ENCODE measurements at regions not wholly inside any gene's neighbourhood (a gene's known extent, or its start where the extent isn't known, plus 50 kb on each side); places are given as distances from the start of the nearest gene placed in this dataset.

DNA sequence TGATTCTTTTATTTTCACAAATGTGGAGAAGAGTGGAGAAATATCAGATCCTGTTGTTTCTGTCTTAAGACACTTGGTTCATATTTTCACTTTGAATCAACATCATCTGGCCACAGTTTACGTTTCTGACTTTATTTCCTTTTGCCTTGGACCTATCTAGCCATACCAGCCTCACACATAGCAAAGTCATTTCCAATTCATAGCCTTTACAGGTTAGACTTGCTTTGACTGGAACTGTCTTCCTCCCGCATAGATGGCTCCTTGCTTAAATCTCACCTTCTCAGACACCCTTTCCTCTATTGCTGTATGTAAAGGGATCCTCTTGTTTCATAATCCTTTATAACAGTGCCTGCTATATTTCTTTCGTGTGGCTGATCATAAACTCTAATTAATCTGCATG is 297.8 kb downstream of the SH3GL2 start:
- Histone ChIP-seq H3K4me1 (ENCODE audit: control insufficient read depth in 2 of 2, insufficient read depth in 1 of 2, low read depth in 1 of 2, low read length in 2 of 2) (peaks cover 0 to 1% of the 10 kb centered on the region in 2 donors), H3K27ac (replicated peaks; ENCODE audit: low read length) (no peak overlapping the region), H3K9me3 (replicated peaks in 1 of 2; ENCODE audit: control insufficient read depth in 2 of 2, insufficient read depth in 1 of 2, low read depth in 1 of 2, low read length in 2 of 2) (peaks cover 0 to 2% of the 10 kb centered on the region in 2 donors), H2AFZ (ENCODE audit: low read length) (no peak overlapping the region), H3K18ac (ENCODE audit: low read length) (no peak overlapping the region), H3K27me3 (ENCODE audit: control insufficient read depth in 3 of 3, insufficient read depth in 3 of 3, low read depth in 1 of 3, low read length in 3 of 3) (no peaks in the 10 kb centered on the region), H2BK120ac (ENCODE audit: low read depth, low read length) (no peak overlapping the region), H4K91ac (ENCODE audit: low read depth, low read length, poor library complexity) (no peak overlapping the region), H3K23ac (ENCODE audit: low read depth, low read length, poor library complexity) (no peak overlapping the region), H3K36me3 (replicated peaks in 1 of 2; ENCODE audit: control insufficient read depth in 2 of 2, insufficient read depth in 2 of 2, low read length in 2 of 2) (no peaks in the 10 kb centered on the region), H2AK5ac (ENCODE audit: low read depth, low read length) (no peak overlapping the region), H3K9ac (ENCODE audit: low read depth, low read length, poor library complexity) (no peak overlapping the region), H3K14ac (ENCODE audit: low read length) (no peak overlapping the region), H3K79me1 (ENCODE audit: low read depth, low read length) (no peaks in the 10 kb centered on the region), H2BK15ac (ENCODE audit: low read length) (no peak overlapping the region), H3K4me2 (ENCODE audit: insufficient read depth, low read length, poor library complexity, severe bottlenecking) (no peak overlapping the region), H3K4me3 (ENCODE audit: low read length in 2 of 2) (no peak overlapping the region), H4K8ac (ENCODE audit: low read depth, low read length) (no peak overlapping the region), H2BK5ac (ENCODE audit: low read length) (no peak overlapping the region), H2BK12ac (ENCODE audit: low read length) (no peak overlapping the region), H3K4ac (ENCODE audit: low read length) (no peak overlapping the region)
- DNase-seq (ENCODE audit: low spot score): no peak
- WGBS, 2 donors (ENCODE audit: extremely low coverage in 2 of 2, insufficient read length in 2 of 2, insufficient replicate concordance in 1 of 2): no CpG with 5 or more reads among the region's 3 CpGs

DNA sequence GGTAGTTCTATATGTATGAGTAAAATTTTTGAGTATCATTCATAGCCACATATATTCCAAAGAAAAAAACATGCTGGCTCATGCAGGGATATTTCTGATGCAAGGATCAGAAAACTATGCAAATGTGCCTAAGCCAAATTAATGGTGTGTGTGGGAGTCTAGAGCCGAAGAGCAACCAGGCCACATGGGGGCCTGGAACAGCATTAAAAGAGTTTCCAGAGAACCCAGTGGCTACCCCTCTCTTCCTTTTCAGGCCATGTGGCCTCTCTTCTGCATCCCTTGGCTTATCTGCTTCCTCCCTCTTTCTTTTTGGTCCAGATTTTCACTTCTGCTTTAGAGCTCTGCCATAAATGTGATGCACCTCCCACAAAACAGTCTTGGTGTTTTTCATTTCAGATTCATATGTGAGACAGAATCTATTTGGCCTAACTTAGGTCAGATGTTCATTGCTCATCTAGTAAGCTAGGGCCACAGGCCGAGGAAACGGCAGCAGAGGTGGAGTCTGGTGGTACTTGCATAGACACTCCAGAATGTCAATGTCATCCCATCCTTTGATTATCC is 300.0 kb downstream of the SH3GL2 start:
- H4K91ac ChIP-seq (ENCODE audit: low read depth, low read length, poor library complexity): no peak overlapping the region
- no peak overlapping the region for H4K8ac ChIP-seq (ENCODE audit: low read depth, low read length)
- H3K18ac ChIP-seq (ENCODE audit: low read length): no peak overlapping the region
- no peak overlapping the region for H2BK12ac ChIP-seq (ENCODE audit: low read length)
- H3K4ac ChIP-seq (ENCODE audit: low read length): no peak overlapping the region
- DNase-seq (ENCODE audit: low spot score): no peak
- H3K4me3 ChIP-seq (ENCODE audit: low read length in 2 of 2): no peak overlapping the region
- H3K9me3 ChIP-seq (replicated peaks in 1 of 2; ENCODE audit: control insufficient read depth in 2 of 2, insufficient read depth in 1 of 2, low read depth in 1 of 2, low read length in 2 of 2): peaks cover 0 to 2% of the 10 kb centered on the region in 2 donors
- no peak overlapping the region for H3K4me2 ChIP-seq (ENCODE audit: insufficient read depth, low read length, poor library complexity, severe bottlenecking)
- H3K27ac ChIP-seq (replicated peaks; ENCODE audit: low read length): no peak overlapping the region
- no peak overlapping the region for H2AFZ ChIP-seq (ENCODE audit: low read length)
- peaks cover 0 to 1% of the 10 kb centered on the region in 2 donors for H3K4me1 ChIP-seq (ENCODE audit: control insufficient read depth in 2 of 2, insufficient read depth in 1 of 2, low read depth in 1 of 2, low read length in 2 of 2)
- no CpG with 5 or more reads among the region's 3 CpGs for WGBS, 2 donors (ENCODE audit: extremely low coverage in 2 of 2, insufficient read length in 2 of 2, insufficient replicate concordance in 1 of 2)
- H3K79me1 ChIP-seq (ENCODE audit: low read depth, low read length): no peaks in the 10 kb centered on the region
- H3K14ac ChIP-seq (ENCODE audit: low read length): no peak overlapping the region
- H2BK15ac ChIP-seq (ENCODE audit: low read length): no peak overlapping the region
- no peak overlapping the region for H2AK5ac ChIP-seq (ENCODE audit: low read depth, low read length)
- no peak overlapping the region for H2BK120ac ChIP-seq (ENCODE audit: low read depth, low read length)
- no peaks in the 10 kb centered on the region for H3K36me3 ChIP-seq (replicated peaks in 1 of 2; ENCODE audit: control insufficient read depth in 2 of 2, insufficient read depth in 2 of 2, low read length in 2 of 2)
- H3K27me3 ChIP-seq (ENCODE audit: control insufficient read depth in 3 of 3, insufficient read depth in 3 of 3, low read depth in 1 of 3, low read length in 3 of 3): no peaks in the 10 kb centered on the region
- H3K23ac ChIP-seq (ENCODE audit: low read depth, low read length, poor library complexity): no peak overlapping the region
- H2BK5ac ChIP-seq (ENCODE audit: low read length): no peak overlapping the region
- H3K9ac ChIP-seq (ENCODE audit: low read depth, low read length, poor library complexity): no peak overlapping the region

DNA sequence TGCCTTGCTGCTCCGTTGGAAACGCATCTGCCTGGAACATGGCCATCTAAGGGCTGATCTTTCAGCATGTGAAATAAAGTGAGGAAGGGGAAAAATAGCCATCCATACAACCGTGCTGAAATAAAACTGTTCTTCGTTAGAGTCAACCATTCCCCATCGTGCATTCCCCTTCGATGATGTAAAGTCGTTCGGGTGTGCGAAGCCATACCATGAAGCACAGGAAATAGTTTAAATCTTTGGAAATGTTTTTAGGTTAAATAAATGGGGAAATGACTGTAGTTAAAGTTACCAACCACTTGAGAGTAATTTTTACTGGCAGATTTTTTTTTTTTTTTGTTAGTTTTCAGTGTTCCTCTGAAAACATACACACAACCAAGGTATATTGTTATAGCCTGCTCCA is 302.5 kb downstream of the SH3GL2 start:
- H3K36me3 ChIP-seq (replicated peaks in 1 of 2; ENCODE audit: control insufficient read depth in 2 of 2, insufficient read depth in 2 of 2, low read length in 2 of 2): no peaks in the 10 kb centered on the region
- no peak overlapping the region for H3K4me2 ChIP-seq (ENCODE audit: insufficient read depth, low read length, poor library complexity, severe bottlenecking)
- H3K18ac ChIP-seq (ENCODE audit: low read length): no peak overlapping the region
- WGBS, 2 donors (ENCODE audit: extremely low coverage in 2 of 2, insufficient read length in 2 of 2, insufficient replicate concordance in 1 of 2): no CpG with 5 or more reads among the region's 9 CpGs
- no peak overlapping the region for H3K9ac ChIP-seq (ENCODE audit: low read depth, low read length, poor library complexity)
- no peak overlapping the region for H3K23ac ChIP-seq (ENCODE audit: low read depth, low read length, poor library complexity)
- H3K27ac ChIP-seq (replicated peaks; ENCODE audit: low read length): no peak overlapping the region
- no peaks in the 10 kb centered on the region for H3K79me1 ChIP-seq (ENCODE audit: low read depth, low read length)
- H4K8ac ChIP-seq (ENCODE audit: low read depth, low read length): no peak overlapping the region
- H2AFZ ChIP-seq (ENCODE audit: low read length): no peak overlapping the region
- no peak overlapping the region for H3K14ac ChIP-seq (ENCODE audit: low read length)
- DNase-seq (ENCODE audit: low spot score): no peak
- no peak overlapping the region for H2BK15ac ChIP-seq (ENCODE audit: low read length)
- H3K9me3 ChIP-seq (replicated peaks in 1 of 2; ENCODE audit: control insufficient read depth in 2 of 2, insufficient read depth in 1 of 2, low read depth in 1 of 2, low read length in 2 of 2): no peaks in the 10 kb centered on the region
- H2BK12ac ChIP-seq (ENCODE audit: low read length): no peak overlapping the region
- H3K4me3 ChIP-seq (ENCODE audit: low read length in 2 of 2): no peak overlapping the region
- no peak overlapping the region for H2BK120ac ChIP-seq (ENCODE audit: low read depth, low read length)
- peaks cover 0 to 1% of the 10 kb centered on the region in 2 donors for H3K4me1 ChIP-seq (ENCODE audit: control insufficient read depth in 2 of 2, insufficient read depth in 1 of 2, low read depth in 1 of 2, low read length in 2 of 2)
- no peak overlapping the region for H4K91ac ChIP-seq (ENCODE audit: low read depth, low read length, poor library complexity)
- H2AK5ac ChIP-seq (ENCODE audit: low read depth, low read length): no peak overlapping the region
- H3K4ac ChIP-seq (ENCODE audit: low read length): no peak overlapping the region
- H2BK5ac ChIP-seq (ENCODE audit: low read length): no peak overlapping the region
- no peaks in the 10 kb centered on the region for H3K27me3 ChIP-seq (ENCODE audit: control insufficient read depth in 3 of 3, insufficient read depth in 3 of 3, low read depth in 1 of 3, low read length in 3 of 3)

DNA sequence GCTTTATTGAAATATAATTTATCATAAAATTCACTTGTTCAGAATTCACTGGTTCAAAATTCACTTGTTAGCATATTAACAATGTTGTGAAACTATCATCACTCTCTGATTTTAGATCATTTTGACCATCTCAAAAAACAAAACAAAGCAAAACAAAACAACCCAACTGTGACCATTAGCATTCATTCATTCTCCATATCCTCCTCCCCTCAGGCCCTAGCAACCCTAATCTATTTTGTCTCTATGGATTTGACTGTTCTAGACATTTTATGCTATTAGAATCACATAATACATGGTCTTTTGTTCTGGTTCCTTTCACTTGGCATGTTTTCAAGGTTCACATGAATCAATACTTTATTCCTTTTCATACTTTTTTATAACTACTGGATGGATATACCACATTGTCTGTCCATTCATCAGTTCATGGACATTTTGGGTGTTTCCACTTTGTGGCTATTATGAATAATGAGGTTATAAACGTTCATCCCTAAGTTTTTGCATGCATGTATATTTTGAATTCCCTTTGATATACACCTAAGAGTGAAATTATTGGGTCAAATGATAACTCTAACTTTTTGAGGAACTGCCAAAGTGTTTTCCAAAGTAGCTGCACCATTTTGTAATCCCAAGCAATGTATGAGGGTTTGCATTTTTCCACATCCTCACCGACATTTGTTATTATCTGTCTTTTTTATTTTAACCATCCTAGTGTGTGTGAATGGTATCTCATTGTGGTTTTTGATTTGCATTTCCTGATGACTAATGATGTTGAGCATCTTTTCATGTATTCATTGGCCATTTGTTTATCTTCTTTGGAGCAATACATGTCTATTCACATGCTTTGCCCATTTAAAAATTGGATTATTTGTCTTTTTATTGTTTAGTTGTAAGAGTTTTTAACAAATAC is 304.1 kb downstream of the SH3GL2 start:
- WGBS, 2 donors (ENCODE audit: extremely low coverage in 2 of 2, insufficient read length in 2 of 2, insufficient replicate concordance in 1 of 2): no CpG with 5 or more reads among the region's 2 CpGs
- Histone ChIP-seq H3K14ac (ENCODE audit: low read length) (no peak overlapping the region), H3K27ac (replicated peaks; ENCODE audit: low read length) (no peak overlapping the region), H2BK5ac (ENCODE audit: low read length) (no peak overlapping the region), H4K8ac (ENCODE audit: low read depth, low read length) (no peak overlapping the region), H3K9ac (ENCODE audit: low read depth, low read length, poor library complexity) (no peak overlapping the region), H3K23ac (ENCODE audit: low read depth, low read length, poor library complexity) (no peak overlapping the region), H4K91ac (ENCODE audit: low read depth, low read length, poor library complexity) (no peak overlapping the region), H2BK12ac (ENCODE audit: low read length) (no peak overlapping the region), H2AFZ (ENCODE audit: low read length) (no peak overlapping the region), H2AK5ac (ENCODE audit: low read depth, low read length) (no peak overlapping the region), H3K9me3 (replicated peaks in 1 of 2; ENCODE audit: control insufficient read depth in 2 of 2, insufficient read depth in 1 of 2, low read depth in 1 of 2, low read length in 2 of 2) (no peaks in the 10 kb centered on the region), H3K4me2 (ENCODE audit: insufficient read depth, low read length, poor library complexity, severe bottlenecking) (no peak overlapping the region), H3K27me3 (ENCODE audit: control insufficient read depth in 3 of 3, insufficient read depth in 3 of 3, low read depth in 1 of 3, low read length in 3 of 3) (no peaks in the 10 kb centered on the region), H2BK15ac (ENCODE audit: low read length) (no peak overlapping the region), H3K36me3 (replicated peaks in 1 of 2; ENCODE audit: control insufficient read depth in 2 of 2, insufficient read depth in 2 of 2, low read length in 2 of 2) (no peaks in the 10 kb centered on the region), H3K4me3 (ENCODE audit: low read length in 2 of 2) (no peak overlapping the region), H3K79me1 (ENCODE audit: low read depth, low read length) (no peaks in the 10 kb centered on the region), H3K18ac (ENCODE audit: low read length) (no peak overlapping the region), H3K4me1 (ENCODE audit: control insufficient read depth in 2 of 2, insufficient read depth in 1 of 2, low read depth in 1 of 2, low read length in 2 of 2) (peaks cover 0 to 1% of the 10 kb centered on the region in 2 donors), H2BK120ac (ENCODE audit: low read depth, low read length) (no peak overlapping the region), H3K4ac (ENCODE audit: low read length) (no peak overlapping the region)
- DNase-seq (ENCODE audit: low spot score): no peak
